T follicular helper cell (primary cell): ENCODE measurements at regions not wholly inside any gene's neighbourhood (a gene's known extent, or its start where the extent isn't known, plus 50 kb on each side); places are given as distances from the start of the nearest gene placed in this dataset.
"Not testable (repeated sequence)": the region's sequence is repeated elsewhere in the genome, so short reads cannot be mapped to it uniquely, and the experiment has no call there.

Source experiments
- DNase-seq: peaks from one replicate; pipeline ENCODE4 v3.0.0-alpha.2; 2020; ENCODE audit warnings: low read depth

- not testable (repeated sequence) for DNase-seq
Measured at GRCh38 chr2:87677421-87677923, 70.4 kb upstream of the PLGLB2 start.

- not testable (repeated sequence) for DNase-seq
Measured at GRCh38 chr2:87678742-87679173, 69.1 kb upstream of the PLGLB2 start.

DNA sequence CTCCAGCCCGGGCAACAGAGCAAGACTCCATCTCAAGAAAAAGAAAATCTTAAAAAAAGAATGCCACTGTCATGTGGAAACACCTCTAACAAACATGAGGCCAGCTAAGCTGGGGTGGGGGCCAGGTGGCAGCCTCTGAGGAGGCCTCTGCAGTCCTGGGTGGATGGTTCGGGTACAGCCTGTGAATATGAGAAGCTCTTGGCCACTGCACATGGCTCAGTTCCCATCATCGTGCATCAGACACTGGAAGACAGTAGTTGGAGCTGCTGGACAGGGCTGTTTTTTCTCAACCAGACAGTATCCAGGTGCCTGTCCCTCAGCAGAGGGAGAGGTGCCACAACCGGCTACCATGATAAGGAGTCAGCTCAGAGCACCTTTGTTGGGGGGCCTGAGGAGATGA, 67.9 kb upstream of the PLGLB2 start:
- not testable (repeated sequence) for DNase-seq

DNA sequence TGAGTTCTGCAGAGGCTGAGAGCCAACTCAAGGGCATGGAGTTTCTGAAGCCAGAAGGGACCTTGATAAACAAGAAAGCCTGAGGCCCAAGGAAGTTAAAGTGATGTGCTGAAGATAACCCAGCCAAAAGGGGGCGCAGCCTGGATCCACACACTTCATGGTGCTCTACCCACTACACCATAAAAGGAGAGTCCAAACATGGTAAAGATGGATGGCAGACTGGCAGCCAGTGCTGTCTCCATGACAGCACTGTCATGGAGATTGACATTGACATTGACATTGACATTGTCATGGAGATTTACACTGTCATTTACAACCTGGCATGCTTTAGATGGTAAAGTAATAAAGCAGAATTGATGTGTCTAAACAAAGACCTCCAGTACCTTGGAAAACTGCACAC, 67.2 kb upstream of the PLGLB2 start:
- DNase-seq = not testable (repeated sequence)

- DNase-seq = not testable (repeated sequence)
Measured at GRCh38 chr2:87683451-87683850, 64.4 kb upstream of the PLGLB2 start.

DNA sequence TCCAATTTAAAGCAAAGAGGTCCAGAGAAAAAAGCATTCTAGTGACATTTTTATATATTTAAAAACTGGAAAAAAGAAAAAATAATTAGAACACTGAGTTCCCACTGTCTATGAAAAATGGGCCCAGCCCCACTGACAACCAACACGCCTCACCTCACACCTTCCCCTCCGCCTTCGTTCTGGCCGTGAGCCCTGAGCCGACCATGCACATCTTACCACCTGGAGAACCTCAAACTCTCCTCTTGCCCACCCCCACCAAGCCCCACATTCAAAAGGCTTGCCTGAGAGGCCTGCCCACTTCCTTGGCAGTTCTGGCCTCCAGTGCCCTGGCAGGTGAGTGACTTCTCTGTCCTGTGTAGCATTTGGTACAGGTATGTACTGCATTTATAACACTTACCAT, 63.9 kb upstream of the PLGLB2 start:
- DNase-seq = not testable (repeated sequence)

GRCh38 chr2:87685558-87685957, 62.3 kb upstream of the PLGLB2 start:
- DNase-seq = not testable (repeated sequence)

- DNase-seq = not testable (repeated sequence)
Measured at GRCh38 chr2:87686873-87687549, 60.9 kb upstream of the PLGLB2 start.

- DNase-seq = not testable (repeated sequence)
Measured at GRCh38 chr2:87687550-87688270, 60.2 kb upstream of the PLGLB2 start.

GRCh38 chr2:87691899-87692592, 55.8 kb upstream of the PLGLB2 start:
- not testable (repeated sequence) for DNase-seq

- not testable (repeated sequence) for DNase-seq
Measured at GRCh38 chr2:87692914-87693313, 55.0 kb upstream of the PLGLB2 start.

- not testable (repeated sequence) for DNase-seq
Measured at GRCh38 chr2:87693882-87694281, 54.0 kb upstream of the PLGLB2 start.

DNA sequence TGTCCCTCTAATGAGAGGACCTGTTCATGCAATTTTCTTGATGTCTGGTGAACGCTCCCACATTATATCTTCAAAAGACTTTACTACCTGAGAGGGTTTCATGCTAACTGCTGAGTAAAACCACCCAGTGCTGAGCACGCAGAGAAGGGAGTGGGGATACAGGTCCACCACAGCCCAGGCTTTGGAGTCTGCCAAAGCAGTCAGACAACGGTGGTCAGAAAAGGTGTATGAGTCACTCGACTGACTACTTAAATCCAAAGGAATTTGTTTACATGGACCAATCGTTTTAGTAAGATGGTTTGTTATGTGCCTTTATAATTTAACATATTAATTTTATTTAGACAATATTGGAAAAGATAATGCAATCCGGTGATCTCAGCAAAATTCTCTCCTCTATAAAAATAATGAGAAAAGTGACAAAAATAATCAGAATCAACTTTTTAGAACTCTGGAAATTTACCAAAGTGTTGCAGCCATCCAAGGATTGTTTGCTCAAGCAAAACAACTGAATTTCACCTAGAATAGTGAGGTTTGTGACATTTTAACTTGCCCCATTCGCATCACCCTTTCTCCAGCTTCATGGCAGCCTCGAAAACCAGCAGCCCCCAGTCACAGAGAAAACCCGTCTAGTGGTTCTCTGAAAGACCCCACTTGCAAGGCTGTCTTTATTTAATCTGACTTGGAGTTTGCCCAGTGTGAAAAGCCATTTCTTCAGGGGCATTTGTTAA, 52.1 kb upstream of the PLGLB2 start:
- not testable (repeated sequence) for DNase-seq
